ENCODE measurements at regions not wholly inside any gene's neighbourhood (a gene's known extent, or its start where the extent isn't known, plus 50 kb on each side); places are given as distances from the start of the nearest gene placed in this dataset.

DNA sequence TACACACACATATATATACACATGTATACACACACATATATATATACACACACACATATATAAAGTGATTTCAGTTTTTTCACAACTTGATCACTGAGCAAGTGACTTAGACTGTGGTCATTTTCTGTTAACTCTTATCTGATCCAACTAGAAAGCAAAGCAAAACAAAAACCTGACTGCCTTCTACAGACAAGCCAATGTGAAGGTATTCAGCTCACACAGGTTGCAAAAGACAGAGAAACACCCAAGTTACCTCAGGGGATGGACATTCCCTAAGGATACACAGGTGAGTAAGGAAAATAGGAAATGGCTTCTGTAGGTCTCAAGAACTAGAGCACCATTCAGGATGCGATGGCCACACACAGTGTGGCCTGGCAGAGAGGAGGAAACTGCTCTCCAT, 58.4 kb upstream of the IER3 start (continued):
- TF ChIP-seq, protein P1, sequence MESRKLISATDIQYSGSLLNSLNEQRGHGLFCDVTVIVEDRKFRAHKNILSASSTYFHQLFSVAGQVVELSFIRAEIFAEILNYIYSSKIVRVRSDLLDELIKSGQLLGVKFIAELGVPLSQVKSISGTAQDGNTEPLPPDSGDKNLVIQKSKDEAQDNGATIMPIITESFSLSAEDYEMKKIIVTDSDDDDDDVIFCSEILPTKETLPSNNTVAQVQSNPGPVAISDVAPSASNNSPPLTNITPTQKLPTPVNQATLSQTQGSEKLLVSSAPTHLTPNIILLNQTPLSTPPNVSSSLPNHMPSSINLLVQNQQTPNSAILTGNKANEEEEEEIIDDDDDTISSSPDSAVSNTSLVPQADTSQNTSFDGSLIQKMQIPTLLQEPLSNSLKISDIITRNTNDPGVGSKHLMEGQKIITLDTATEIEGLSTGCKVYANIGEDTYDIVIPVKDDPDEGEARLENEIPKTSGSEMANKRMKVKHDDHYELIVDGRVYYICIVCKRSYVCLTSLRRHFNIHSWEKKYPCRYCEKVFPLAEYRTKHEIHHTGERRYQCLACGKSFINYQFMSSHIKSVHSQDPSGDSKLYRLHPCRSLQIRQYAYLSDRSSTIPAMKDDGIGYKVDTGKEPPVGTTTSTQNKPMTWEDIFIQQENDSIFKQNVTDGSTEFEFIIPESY (CRISPR knock-in tag; IDR thresholded peaks at IDR 0.05) = peak; percentile 65; the same call in 1 of the 2 replicates
- TF ChIP-seq FOXP4 (CRISPR knock-in tag; IDR thresholded peaks at IDR 0.05; ENCODE audit: borderline replicate concordance) (no peak), ZNF384 (IDR thresholded peaks at IDR 0.05; ENCODE audit: low read depth, low read length) (peak; percentile 65; the same call in 1 of the 2 replicates), FOS (IDR thresholded peaks at IDR 0.05; ENCODE audit: extremely low read depth, insufficient read length) (no peak), FOSL1 (tag; conservative IDR thresholded peaks at IDR 0.05) (peak; percentile 29; the same call in 1 of the 2 replicates), SMARCA4 (IDR thresholded peaks at IDR 0.05) (peak; percentile 59), ARID1B (IDR thresholded peaks at IDR 0.05) (peak; percentile 53; the same call in 1 of the 2 replicates)
- TF ChIP-seq, protein P2, sequence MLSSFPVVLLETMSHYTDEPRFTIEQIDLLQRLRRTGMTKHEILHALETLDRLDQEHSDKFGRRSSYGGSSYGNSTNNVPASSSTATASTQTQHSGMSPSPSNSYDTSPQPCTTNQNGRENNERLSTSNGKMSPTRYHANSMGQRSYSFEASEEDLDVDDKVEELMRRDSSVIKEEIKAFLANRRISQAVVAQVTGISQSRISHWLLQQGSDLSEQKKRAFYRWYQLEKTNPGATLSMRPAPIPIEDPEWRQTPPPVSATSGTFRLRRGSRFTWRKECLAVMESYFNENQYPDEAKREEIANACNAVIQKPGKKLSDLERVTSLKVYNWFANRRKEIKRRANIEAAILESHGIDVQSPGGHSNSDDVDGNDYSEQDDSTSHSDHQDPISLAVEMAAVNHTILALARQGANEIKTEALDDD (IDR thresholded peaks at IDR 0.05) = peak; percentile 55

Data from K562 (cell line).